Body of pancreas (tissue), 4 donors: ENCODE measurements at regions not wholly inside any gene's neighbourhood (a gene's known extent, or its start where the extent isn't known, plus 50 kb on each side); places are given as distances from the start of the nearest gene placed in this dataset.

Experiments
- ATAC-seq: fragments of 150-250 bp; one replicate; pipeline ENCODE4 v1.9.1; 2016
- DNase-seq, 4 donors: peaks; one replicate each; pipeline ENCODE4 v3.0.0-alpha.2; 2019
- H3K27ac ChIP-seq, 4 donors: fragments of 200-600 bp; sonication (generic); 1 replicate in 3 of 4; 2 replicates in 1 of 4; pipeline versions ENCODE4 v1.5.1 to v1.6.1; 2016 to 2019; ENCODE audit warnings: mild to moderate bottlenecking in 1 of 4, mixed read lengths in 1 of 4, moderate library complexity in 1 of 4
- H3K27me3 ChIP-seq, 2 donors: fragments of 200-600 bp; sonication (generic); one replicate each; pipeline ENCODE4 v1.6.0; 2016; ENCODE audit warnings: mild to moderate bottlenecking in 1 of 2
- H3K36me3 ChIP-seq, 2 donors: fragments of 200-600 bp; sonication (generic); replicated peaks in 1 of 2; 2 replicates each; pipeline ENCODE4 v1.5.1; 2016; ENCODE audit warnings: low read depth in 2 of 2; ENCODE audit not compliant: insufficient read depth in 1 of 2
- H3K4me1 ChIP-seq: fragments of 200-600 bp; sonication (generic); one replicate; pipeline ENCODE4 v1.6.0; 2016
- H3K4me3 ChIP-seq, 2 donors: fragments of 200-600 bp; sonication (generic); 1 replicate in 1 of 2; 2 replicates in 1 of 2; pipeline ENCODE4 v1.5.1; 2016 to 2019
- H3K9me3 ChIP-seq, 3 donors: fragments of 200-600 bp; sonication (generic); 1 replicate in 2 of 3; 2 replicates in 1 of 3; pipeline ENCODE4 v1.5.1; 2016
- POLR2A ChIP-seq, 3 donors: fragments of 450-650 bp; IDR thresholded peaks; one replicate each; pipeline ENCODE4 v1.6.1; 2016; ENCODE audit warnings: antibody characterized with exemption in 3 of 3, mild to moderate bottlenecking in 2 of 3
- WGBS, 2 donors: methylation state at CpG; one replicate each; pipeline ENCODE4 v1.1.5; 2017; 5-methylcytosine and 5-hydroxymethylcytosine counted together
- intact Hi-C: fragments of 100-400 bp; cut with DNase I; formaldehyde crosslinking; loops from one replicate; pipeline ENCODE4 v1.15.1; 2023
- TF ChIP-seq, protein P1 (sequence below), 7 experiments: fragments of 450-650 bp in 4 of 7; fragments of 200-600 bp in 3 of 7; sonication (generic) in 3 of 7; IDR thresholded peaks; one replicate each; pipeline ENCODE4 v1.5.1; 2016 to 2019; ENCODE audit warnings: antibody characterized with exemption in 7 of 7

DNA sequence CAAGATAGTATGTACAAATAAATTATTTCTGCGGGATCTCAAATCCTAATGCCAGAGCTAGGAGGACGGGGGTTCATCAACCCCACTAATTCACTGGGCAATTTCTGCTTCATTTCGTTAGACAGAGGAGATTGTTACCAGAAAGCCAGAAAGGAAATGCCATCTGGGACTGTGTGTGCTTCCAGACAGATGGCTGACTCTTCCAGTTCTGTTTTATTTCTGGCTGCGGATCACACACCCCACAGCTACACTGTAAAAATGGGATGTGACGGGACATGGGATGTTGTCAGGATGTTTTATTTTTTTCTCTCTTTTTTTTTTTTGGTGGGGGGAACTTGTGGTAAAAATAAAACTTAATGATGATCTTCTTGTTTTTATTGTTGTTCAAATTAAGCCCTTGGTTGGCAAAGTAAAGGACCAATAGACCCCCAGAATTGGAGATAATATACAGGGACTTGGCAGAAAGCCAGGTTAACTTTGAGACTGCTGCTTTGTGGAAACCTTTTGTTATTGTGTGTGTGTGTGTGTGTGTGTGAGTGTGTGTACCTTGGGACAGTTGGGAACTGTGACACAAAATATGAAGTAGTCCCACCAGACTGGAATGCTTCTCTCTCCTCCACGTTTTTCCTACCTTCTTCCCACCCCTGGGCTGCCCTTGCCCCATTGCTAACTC is 114.5 kb downstream of the NUF2 start:
- WGBS, 2 donors, result 55 to 56% methylated on average over 6 of the region's 6 CpGs
- Histone ChIP-seq H3K27ac (no peak overlapping the region), H3K9me3 (no peaks in the 10 kb centered on the region), H3K36me3 (no peaks in the 10 kb centered on the region), H3K27me3 (no peaks in the 10 kb centered on the region), H3K4me1 (no peaks in the 10 kb centered on the region), H3K4me3 (no peak overlapping the region)
- no peak for DNase-seq
- TF ChIP-seq, protein P1, sequence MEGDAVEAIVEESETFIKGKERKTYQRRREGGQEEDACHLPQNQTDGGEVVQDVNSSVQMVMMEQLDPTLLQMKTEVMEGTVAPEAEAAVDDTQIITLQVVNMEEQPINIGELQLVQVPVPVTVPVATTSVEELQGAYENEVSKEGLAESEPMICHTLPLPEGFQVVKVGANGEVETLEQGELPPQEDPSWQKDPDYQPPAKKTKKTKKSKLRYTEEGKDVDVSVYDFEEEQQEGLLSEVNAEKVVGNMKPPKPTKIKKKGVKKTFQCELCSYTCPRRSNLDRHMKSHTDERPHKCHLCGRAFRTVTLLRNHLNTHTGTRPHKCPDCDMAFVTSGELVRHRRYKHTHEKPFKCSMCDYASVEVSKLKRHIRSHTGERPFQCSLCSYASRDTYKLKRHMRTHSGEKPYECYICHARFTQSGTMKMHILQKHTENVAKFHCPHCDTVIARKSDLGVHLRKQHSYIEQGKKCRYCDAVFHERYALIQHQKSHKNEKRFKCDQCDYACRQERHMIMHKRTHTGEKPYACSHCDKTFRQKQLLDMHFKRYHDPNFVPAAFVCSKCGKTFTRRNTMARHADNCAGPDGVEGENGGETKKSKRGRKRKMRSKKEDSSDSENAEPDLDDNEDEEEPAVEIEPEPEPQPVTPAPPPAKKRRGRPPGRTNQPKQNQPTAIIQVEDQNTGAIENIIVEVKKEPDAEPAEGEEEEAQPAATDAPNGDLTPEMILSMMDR (IDR thresholded peaks at IDR 0.05), result no peak
- no peak for TF ChIP-seq POLR2A (IDR thresholded peaks at IDR 0.05)
- no peak for ATAC-seq
- intact Hi-C loops, result no loop called here

- H3K4me1 ChIP-seq, result no peaks in the 10 kb centered on the region
- H3K9me3 ChIP-seq, result no peaks in the 10 kb centered on the region
- no peaks in the 10 kb centered on the region for H3K27me3 ChIP-seq
- no peak for ATAC-seq
- H3K4me3 ChIP-seq, result no peak overlapping the region
- no peak for DNase-seq
- WGBS, 2 donors, result 28 to 36% methylated on average over 6 of the region's 6 CpGs
- intact Hi-C loops, result no loop called here
- no peaks in the 10 kb centered on the region for H3K36me3 ChIP-seq
- no peak for TF ChIP-seq POLR2A (IDR thresholded peaks at IDR 0.05)
- TF ChIP-seq, protein P1 (IDR thresholded peaks at IDR 0.05), result no peak
- no peak overlapping the region for H3K27ac ChIP-seq
Measured at GRCh38 chr1:163439471-163439870, 117.7 kb downstream of the NUF2 start.

GRCh38 chr1:163440090-163440489 is 118.3 kb downstream of the NUF2 start:
- Histone ChIP-seq H3K4me1 (no peaks in the 10 kb centered on the region), H3K4me3 (no peak overlapping the region), H3K27me3 (no peaks in the 10 kb centered on the region), H3K36me3 (no peaks in the 10 kb centered on the region), H3K27ac (no peak overlapping the region), H3K9me3 (no peaks in the 10 kb centered on the region)
- ATAC-seq (no peak), DNase-seq (peak in 1 of 4 donors; percentile 2)
- intact Hi-C loops, result no loop called here
- TF ChIP-seq, protein P1 (IDR thresholded peaks at IDR 0.05), result no peak
- TF ChIP-seq POLR2A (IDR thresholded peaks at IDR 0.05), result no peak
- 57% methylated on average over 4 of the region's 4 CpGs for WGBS, 2 donors

- no peak for TF ChIP-seq POLR2A (IDR thresholded peaks at IDR 0.05)
- TF ChIP-seq, protein P1 (IDR thresholded peaks at IDR 0.05), result no peak
- Histone ChIP-seq H3K4me3 (no peak overlapping the region), H3K9me3 (no peaks in the 10 kb centered on the region), H3K27ac (no peak overlapping the region), H3K27me3 (no peaks in the 10 kb centered on the region), H3K36me3 (no peaks in the 10 kb centered on the region), H3K4me1 (no peaks in the 10 kb centered on the region)
- 67 to 70% methylated on average over 4 of the region's 4 CpGs for WGBS, 2 donors
- DNase-seq (no peak), ATAC-seq (no peak)
- intact Hi-C loops, result no loop called here
Measured at GRCh38 chr1:163442231-163442879, 120.6 kb downstream of the NUF2 start.

- ATAC-seq, result no peak
Measured at GRCh38 chr1:163442895-163443294, 121.1 kb downstream of the NUF2 start.

More at GRCh38 chr1:163442895-163443294, 121.1 kb downstream of the NUF2 start:
- H3K36me3 ChIP-seq, result no peaks in the 10 kb centered on the region
- DNase-seq, result no peak
- H3K27ac ChIP-seq, result no peak overlapping the region
- H3K27me3 ChIP-seq, result no peaks in the 10 kb centered on the region
- intact Hi-C loops, result no loop called here
- no peaks in the 10 kb centered on the region for H3K4me1 ChIP-seq
- H3K4me3 ChIP-seq, result no peak overlapping the region
- H3K9me3 ChIP-seq, result no peaks in the 10 kb centered on the region
- TF ChIP-seq, protein P1 (IDR thresholded peaks at IDR 0.05), result no peak
- no peak for TF ChIP-seq POLR2A (IDR thresholded peaks at IDR 0.05)
- 75 to 77% methylated on average over 7 of the region's 7 CpGs for WGBS, 2 donors
